Thyroid gland (tissue), 4 donors: ENCODE measurements at regions not wholly inside any gene's neighbourhood (a gene's known extent, or its start where the extent isn't known, plus 50 kb on each side); places are given as distances from the start of the nearest gene placed in this dataset.

Experiments
- POLR2A ChIP-seq, 2 donors: fragments of 450-650 bp; IDR thresholded peaks; one replicate each; pipeline ENCODE4 v1.6.1; 2017; ENCODE audit warnings: antibody characterized with exemption in 2 of 2, mild to moderate bottlenecking in 2 of 2, moderate library complexity in 1 of 2
- TF ChIP-seq, protein P1 (sequence below), 6 experiments: fragments of 200-600 bp in 3 of 6; fragments of 450-650 bp in 3 of 6; sonication (generic) in 3 of 6; IDR thresholded peaks; one replicate each; pipeline ENCODE4 v1.5.1; 2016 to 2019; ENCODE audit warnings: antibody characterized with exemption in 6 of 6, mild to moderate bottlenecking in 2 of 6, inconsistent platforms in 1 of 6, moderate library complexity in 1 of 6

DNA sequence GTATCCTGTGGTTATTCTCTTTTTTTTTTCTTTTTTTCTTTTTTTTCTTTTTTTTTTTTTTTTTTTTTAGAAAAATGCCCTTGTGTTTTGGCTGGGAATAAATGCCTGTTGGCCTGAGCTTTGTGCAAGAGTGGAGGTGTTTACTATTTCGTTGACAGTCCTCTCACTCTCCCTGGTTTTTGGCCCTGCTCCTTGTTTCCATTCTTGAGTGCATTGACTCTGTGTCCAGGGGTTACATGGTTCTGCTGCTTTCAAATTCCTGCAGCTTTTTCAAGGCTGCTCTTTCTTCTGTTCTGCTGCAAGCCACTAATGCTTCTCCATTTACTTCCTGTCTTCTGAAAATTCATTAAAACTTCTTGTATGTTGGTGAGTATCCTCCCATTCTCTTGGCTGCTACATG, 59.7 kb upstream of the TBX20 start:
- no peak for TF ChIP-seq POLR2A (IDR thresholded peaks at IDR 0.05)
- TF ChIP-seq, protein P1, sequence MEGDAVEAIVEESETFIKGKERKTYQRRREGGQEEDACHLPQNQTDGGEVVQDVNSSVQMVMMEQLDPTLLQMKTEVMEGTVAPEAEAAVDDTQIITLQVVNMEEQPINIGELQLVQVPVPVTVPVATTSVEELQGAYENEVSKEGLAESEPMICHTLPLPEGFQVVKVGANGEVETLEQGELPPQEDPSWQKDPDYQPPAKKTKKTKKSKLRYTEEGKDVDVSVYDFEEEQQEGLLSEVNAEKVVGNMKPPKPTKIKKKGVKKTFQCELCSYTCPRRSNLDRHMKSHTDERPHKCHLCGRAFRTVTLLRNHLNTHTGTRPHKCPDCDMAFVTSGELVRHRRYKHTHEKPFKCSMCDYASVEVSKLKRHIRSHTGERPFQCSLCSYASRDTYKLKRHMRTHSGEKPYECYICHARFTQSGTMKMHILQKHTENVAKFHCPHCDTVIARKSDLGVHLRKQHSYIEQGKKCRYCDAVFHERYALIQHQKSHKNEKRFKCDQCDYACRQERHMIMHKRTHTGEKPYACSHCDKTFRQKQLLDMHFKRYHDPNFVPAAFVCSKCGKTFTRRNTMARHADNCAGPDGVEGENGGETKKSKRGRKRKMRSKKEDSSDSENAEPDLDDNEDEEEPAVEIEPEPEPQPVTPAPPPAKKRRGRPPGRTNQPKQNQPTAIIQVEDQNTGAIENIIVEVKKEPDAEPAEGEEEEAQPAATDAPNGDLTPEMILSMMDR (IDR thresholded peaks at IDR 0.05) = no peak
